ENCODE measurements at regions not wholly inside any gene's neighbourhood (a gene's known extent, or its start where the extent isn't known, plus 50 kb on each side); places are given as distances from the start of the nearest gene placed in this dataset.

- TF ChIP-seq CTCF (IDR thresholded peaks at IDR 0.05) (no peak), POLR2A (IDR thresholded peaks at IDR 0.05) (no peak)
These were observed 285.0 kb downstream of the DMRT2 start for GRCh38 chr9:1335174-1335573.

All from Peyer's patch (tissue), 4 donors.